ENCODE measurements at regions not wholly inside any gene's neighbourhood (a gene's known extent, or its start where the extent isn't known, plus 50 kb on each side); places are given as distances from the start of the nearest gene placed in this dataset.

GRCh38 chr3:84680700-84681099 lies 278.1 kb upstream of the CADM2 start:
- no peak for TF ChIP-seq CTCF (optimal IDR thresholded peaks at IDR 0.05 in 1 of 3, IDR thresholded peaks at IDR 0.05 in 1 of 3, conservative IDR thresholded peaks at IDR 0.05 in 1 of 3; ENCODE audit: extremely low read depth in 1 of 3, insufficient read depth in 2 of 3, low read length in 3 of 3)
- TF ChIP-seq EZH2 (IDR thresholded peaks at IDR 0.05; ENCODE audit: low read length): no peak
